OCI-M2 (cell line): ENCODE measurements at regions not wholly inside any gene's neighbourhood (a gene's known extent, or its start where the extent isn't known, plus 50 kb on each side); places are given as distances from the start of the nearest gene placed in this dataset.
"Not testable (repeated sequence)": the region's sequence is repeated elsewhere in the genome, so short reads cannot be mapped to it uniquely, and the experiment has no call there.

Source experiments
- DNase-seq: peaks from one replicate; lab custom pipeline; 2025; ENCODE audit not compliant: unreplicated experiment; lab: John Stamatoyannopoulos, UW

GRCh38 chr7:65722361-65722792 is 150.5 kb upstream of the VKORC1L1 start:
- no peak for DNase-seq

GRCh38 chr7:65727182-65727581 is 145.7 kb upstream of the VKORC1L1 start:
- DNase-seq: not testable (repeated sequence)

GRCh38 chr7:65731129-65731528 is 141.7 kb upstream of the VKORC1L1 start:
- DNase-seq: no peak

GRCh38 chr7:65731562-65732035 is 141.3 kb upstream of the VKORC1L1 start:
- DNase-seq: no peak

GRCh38 chr7:65744406-65744805 is 128.5 kb upstream of the VKORC1L1 start:
- no peak for DNase-seq

- no peak for DNase-seq
These were observed 126.5 kb upstream of the VKORC1L1 start for GRCh38 chr7:65746398-65746669.

- no peak for DNase-seq
These were observed 123.8 kb upstream of the VKORC1L1 start for GRCh38 chr7:65749039-65749438.

- no peak for DNase-seq
These were observed 123.4 kb upstream of the VKORC1L1 start for GRCh38 chr7:65749518-65749917.

GRCh38 chr7:65750511-65751344 is 122.1 kb upstream of the VKORC1L1 start:
- peak; percentile 48 for DNase-seq

- DNase-seq: not testable (repeated sequence)
These were observed 118.8 kb upstream of the VKORC1L1 start for GRCh38 chr7:65754070-65754469.

GRCh38 chr7:65758991-65759390 is 113.9 kb upstream of the VKORC1L1 start:
- DNase-seq: not testable (repeated sequence)

- not testable (repeated sequence) for DNase-seq
These were observed 110.2 kb upstream of the VKORC1L1 start for GRCh38 chr7:65762712-65763111.

GRCh38 chr7:65763114-65763513 is 109.8 kb upstream of the VKORC1L1 start:
- DNase-seq: not testable (repeated sequence)

- peak; percentile 30 for DNase-seq
These were observed 102.2 kb upstream of the VKORC1L1 start for GRCh38 chr7:65770473-65771225.

GRCh38 chr7:65771226-65771569 is 101.7 kb upstream of the VKORC1L1 start:
- not testable (repeated sequence) for DNase-seq

GRCh38 chr7:65776677-65777076 is 96.2 kb upstream of the VKORC1L1 start:
- DNase-seq: not testable (repeated sequence)

GRCh38 chr7:65789943-65790342 is 82.9 kb upstream of the VKORC1L1 start:
- DNase-seq: not testable (repeated sequence)

- DNase-seq: not testable (repeated sequence)
These were observed 81.1 kb upstream of the VKORC1L1 start for GRCh38 chr7:65791788-65792187.

GRCh38 chr7:65792726-65793125 is 80.1 kb upstream of the VKORC1L1 start:
- not testable (repeated sequence) for DNase-seq

GRCh38 chr7:65794671-65795391 is 78.0 kb upstream of the VKORC1L1 start:
- not testable (repeated sequence) for DNase-seq

- DNase-seq: not testable (repeated sequence)
These were observed 77.5 kb upstream of the VKORC1L1 start for GRCh38 chr7:65795392-65795716.

- no peak for DNase-seq
These were observed 76.7 kb upstream of the VKORC1L1 start for GRCh38 chr7:65796205-65796604.
